Fibroblast of mammary gland (primary cell): ENCODE measurements at regions not wholly inside any gene's neighbourhood (a gene's known extent, or its start where the extent isn't known, plus 50 kb on each side); places are given as distances from the start of the nearest gene placed in this dataset.
"Not testable (repeated sequence)": the region's sequence is repeated elsewhere in the genome, so short reads cannot be mapped to it uniquely, and the experiment has no call there.

Source experiments
- DNase-seq: peaks from one replicate; pipeline ENCODE4 v3.0.0-alpha.2; 2010; ENCODE audit warnings: low read depth
- H3K4me3 ChIP-seq: 2 replicates; pipeline ENCODE4 v1.5.1; 2011; ENCODE audit warnings: low read depth, mild to moderate bottlenecking, low read length, moderate library complexity; ENCODE audit not compliant: control insufficient read depth
- CTCF ChIP-seq: conservative IDR thresholded peaks from 2 replicates; pipeline ENCODE4 v1.5.1; 2011; ENCODE audit warnings: low read depth, low read length, inconsistent platforms; ENCODE audit not compliant: control insufficient read depth, insufficient read depth

- DNase-seq, result no peak
- H3K4me3 ChIP-seq, result no peak overlapping the region
- no peak for TF ChIP-seq CTCF
These were observed 433.3 kb upstream of the TMEFF2 start for GRCh38 chr2:192628017-192628416.

- DNase-seq, result no peak
- no peak for TF ChIP-seq CTCF
- H3K4me3 ChIP-seq, result no peak overlapping the region
These were observed 420.4 kb upstream of the TMEFF2 start for GRCh38 chr2:192615105-192615504.

- TF ChIP-seq CTCF, result no peak
- H3K4me3 ChIP-seq, result no peak overlapping the region
- no peak for DNase-seq
These were observed 409.6 kb upstream of the TMEFF2 start for GRCh38 chr2:192604295-192604694.

- not testable (repeated sequence) for DNase-seq, H3K4me3 ChIP-seq
These were observed 403.9 kb upstream of the TMEFF2 start for GRCh38 chr2:192598649-192599048.

GRCh38 chr2:192593561-192593960 is 398.8 kb upstream of the TMEFF2 start:
- peak; percentile 0 for DNase-seq
- no peak for TF ChIP-seq CTCF
- H3K4me3 ChIP-seq, result no peak overlapping the region

GRCh38 chr2:192591617-192592016 is 396.9 kb upstream of the TMEFF2 start:
- no peak for TF ChIP-seq CTCF
- DNase-seq, result no peak
- no peak overlapping the region for H3K4me3 ChIP-seq

- no peak for TF ChIP-seq CTCF
- H3K4me3 ChIP-seq, result no peak overlapping the region
- DNase-seq, result no peak
These were observed 390.7 kb upstream of the TMEFF2 start for GRCh38 chr2:192585418-192585817.

- no peak for TF ChIP-seq CTCF
- no peak overlapping the region for H3K4me3 ChIP-seq
- no peak for DNase-seq
These were observed 390.2 kb upstream of the TMEFF2 start for GRCh38 chr2:192584976-192585375.
